CD14-positive monocyte (primary cell): ENCODE measurements at regions not wholly inside any gene's neighbourhood (a gene's known extent, or its start where the extent isn't known, plus 50 kb on each side); places are given as distances from the start of the nearest gene placed in this dataset.

Experiments
- DNase-seq, 3 donors: peaks; one replicate each; pipeline ENCODE4 v3.0.0-alpha.2; 2011 to 2022
- H2AFZ ChIP-seq: 2 replicates; pipeline ENCODE4 v1.6.0; 2012; ENCODE audit warnings: mild to moderate bottlenecking, low read depth, low read length, inconsistent platforms; ENCODE audit not compliant: insufficient read depth, poor library complexity, severe bottlenecking
- H3K27ac ChIP-seq, 2 donors: 1 replicate in 1 of 2; 2 replicates in 1 of 2; pipeline ENCODE4 v1.5.1; 2012 to 2013; ENCODE audit warnings: low read length in 2 of 2, control low read depth in 1 of 2, inconsistent platforms in 1 of 2, low read depth in 1 of 2, mild to moderate bottlenecking in 1 of 2
- H3K27me3 ChIP-seq, 2 donors: one replicate each; pipeline versions ENCODE4 v1.6.0 to v1.6.1; 2011 to 2013; ENCODE audit warnings: low read length in 2 of 2; ENCODE audit not compliant: control insufficient read depth in 2 of 2, insufficient read depth in 2 of 2
- H3K36me3 ChIP-seq, 2 donors: replicated peaks in 1 of 2; 1 replicate in 1 of 2; 2 replicates in 1 of 2; pipeline versions ENCODE4 v1.5.1 to v1.6.1; 2012 to 2013; ENCODE audit warnings: low read length in 2 of 2, control low read depth in 1 of 2, inconsistent platforms in 1 of 2, mild to moderate bottlenecking in 1 of 2; ENCODE audit not compliant: insufficient read depth in 2 of 2, control insufficient read depth in 1 of 2
- H3K4me1 ChIP-seq, 2 donors: 1 replicate in 1 of 2; 2 replicates in 1 of 2; pipeline versions ENCODE4 v1.5.1 to v1.6.1; 2012 to 2013; ENCODE audit warnings: low read length in 2 of 2, control low read depth in 1 of 2, inconsistent platforms in 1 of 2, mild to moderate bottlenecking in 1 of 2, moderate library complexity in 1 of 2; ENCODE audit not compliant: insufficient read depth in 2 of 2, control insufficient read depth in 1 of 2
- H3K4me2 ChIP-seq: replicated peaks from 2 replicates; pipeline ENCODE3; 2012; ENCODE audit warnings: low read length, moderate library complexity, mild to moderate bottlenecking; ENCODE audit not compliant: poor library complexity, severe bottlenecking; ENCODE audit errors: extremely low read depth
- H3K4me3 ChIP-seq, 3 experiments: fragments of 200-600 bp in 1 of 3; sonication (generic) in 1 of 3; replicated peaks in 1 of 3; 1 replicate in 2 of 3; 2 replicates in 1 of 3; pipeline ENCODE4 v1.5.1; 2011 to 2013; ENCODE audit warnings: low read length in 3 of 3, mild to moderate bottlenecking in 3 of 3, control low read depth in 2 of 3, low read depth in 2 of 3, inconsistent platforms in 1 of 3, moderate library complexity in 1 of 3
- H3K79me2 ChIP-seq: 2 replicates; pipeline ENCODE4 v1.6.0; 2012; ENCODE audit warnings: mild to moderate bottlenecking, control low read depth, inconsistent platforms, low read length, moderate library complexity; ENCODE audit not compliant: insufficient read depth
- H3K9ac ChIP-seq: 2 replicates; pipeline ENCODE4 v1.6.0; 2017; ENCODE audit warnings: low read length, mild to moderate bottlenecking; ENCODE audit not compliant: insufficient read depth, poor library complexity, severe bottlenecking
- H3K9me3 ChIP-seq, 2 donors: replicated peaks in 1 of 2; 1 replicate in 1 of 2; 2 replicates in 1 of 2; pipeline versions ENCODE4 v1.5.1 to v1.6.1; 2012 to 2013; ENCODE audit warnings: low read length in 2 of 2, control low read depth in 1 of 2; ENCODE audit not compliant: control insufficient read depth in 1 of 2, insufficient read depth in 1 of 2
- H4K20me1 ChIP-seq: 2 replicates; pipeline ENCODE4 v1.6.0; 2012; ENCODE audit warnings: mild to moderate bottlenecking, low read length, control low read depth, moderate library complexity; ENCODE audit not compliant: insufficient read depth
- H3K27ac Mint-ChIP-seq, 7 donors: one replicate each; pipeline ENCODE4 v1.8.0; 2020; ENCODE audit warnings: mild to moderate bottlenecking in 7 of 7, mixed read lengths in 7 of 7, moderate library complexity in 6 of 7, inconsistent platforms in 2 of 7
- H3K27me3 Mint-ChIP-seq, 3 donors: one replicate each; pipeline ENCODE4 v1.8.0; 2021 to 2022; ENCODE audit warnings: low read depth in 3 of 3, mild to moderate bottlenecking in 3 of 3, mixed read lengths in 3 of 3, moderate library complexity in 3 of 3, inconsistent platforms in 1 of 3
- H3K36me3 Mint-ChIP-seq, 2 donors: one replicate each; pipeline ENCODE4 v1.8.0; 2020; ENCODE audit warnings: mixed read lengths in 2 of 2, inconsistent platforms in 1 of 2, mild to moderate bottlenecking in 1 of 2
- H3K4me1 Mint-ChIP-seq: one replicate; pipeline ENCODE4 v1.8.0; 2020; ENCODE audit warnings: mild to moderate bottlenecking, mixed read lengths
- H3K4me3 Mint-ChIP-seq, 2 donors: one replicate each; pipeline ENCODE4 v1.8.0; 2020; ENCODE audit warnings: mild to moderate bottlenecking in 2 of 2, mixed read lengths in 2 of 2, moderate library complexity in 1 of 2
- H3K9me3 Mint-ChIP-seq, 7 donors: one replicate each; pipeline ENCODE4 v1.8.0; 2020 to 2022; ENCODE audit warnings: mixed read lengths in 7 of 7, mild to moderate bottlenecking in 6 of 7, moderate library complexity in 6 of 7, inconsistent platforms in 2 of 7
- WGBS: methylation state at CpG from one replicate; pipeline ENCODE4 v1.1.5; 2013; ENCODE audit warnings: missing lambda C conversion rate; ENCODE audit not compliant: insufficient coverage; 5-methylcytosine and 5-hydroxymethylcytosine counted together
- intact Hi-C, 2 donors: fragments of 100-400 bp; cut with micrococcal nuclease; formaldehyde crosslinking; loops; one replicate each; pipeline versions ENCODE4 v1.15.0 to v1.15.1; 2023
- TF ChIP-seq, protein P1 (sequence below): fragments of 200-600 bp; IDR thresholded peaks from one replicate; pipeline ENCODE4 v1.8.0; 2022; ENCODE audit warnings: antibody characterized with exemption, mild to moderate bottlenecking

GRCh38 chr5:174843263-174844250 lies 119.2 kb downstream of the MSX2 start:
- Histone ChIP-seq H3K27me3 (no peaks in the 10 kb centered on the region), H3K27ac (no peak overlapping the region), H3K9me3 (no peaks in the 10 kb centered on the region), H3K4me3 (no peak overlapping the region), H2AFZ (no peak overlapping the region), H4K20me1 (no peaks in the 10 kb centered on the region), H3K36me3 (no peaks in the 10 kb centered on the region), H3K4me2 (no peak overlapping the region), H3K79me2 (no peaks in the 10 kb centered on the region), H3K4me1 (no peaks in the 10 kb centered on the region), H3K9ac (no peak overlapping the region)
- Mint-ChIP-seq H3K36me3 (no peaks in the 10 kb centered on the region), H3K4me3 (no peak overlapping the region), H3K27ac (no peak overlapping the region), H3K4me1 (no peaks in the 10 kb centered on the region), H3K9me3 (no peaks in the 10 kb centered on the region), H3K27me3 (peaks cover 3 to 7% (median 5%) of the 10 kb centered on the region in 3 donors)
- TF ChIP-seq, protein P1, sequence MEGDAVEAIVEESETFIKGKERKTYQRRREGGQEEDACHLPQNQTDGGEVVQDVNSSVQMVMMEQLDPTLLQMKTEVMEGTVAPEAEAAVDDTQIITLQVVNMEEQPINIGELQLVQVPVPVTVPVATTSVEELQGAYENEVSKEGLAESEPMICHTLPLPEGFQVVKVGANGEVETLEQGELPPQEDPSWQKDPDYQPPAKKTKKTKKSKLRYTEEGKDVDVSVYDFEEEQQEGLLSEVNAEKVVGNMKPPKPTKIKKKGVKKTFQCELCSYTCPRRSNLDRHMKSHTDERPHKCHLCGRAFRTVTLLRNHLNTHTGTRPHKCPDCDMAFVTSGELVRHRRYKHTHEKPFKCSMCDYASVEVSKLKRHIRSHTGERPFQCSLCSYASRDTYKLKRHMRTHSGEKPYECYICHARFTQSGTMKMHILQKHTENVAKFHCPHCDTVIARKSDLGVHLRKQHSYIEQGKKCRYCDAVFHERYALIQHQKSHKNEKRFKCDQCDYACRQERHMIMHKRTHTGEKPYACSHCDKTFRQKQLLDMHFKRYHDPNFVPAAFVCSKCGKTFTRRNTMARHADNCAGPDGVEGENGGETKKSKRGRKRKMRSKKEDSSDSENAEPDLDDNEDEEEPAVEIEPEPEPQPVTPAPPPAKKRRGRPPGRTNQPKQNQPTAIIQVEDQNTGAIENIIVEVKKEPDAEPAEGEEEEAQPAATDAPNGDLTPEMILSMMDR, result no peak
- intact Hi-C loops, result no loop called here
- DNase-seq, result no peak
- WGBS, result 100% methylated on average over 1 of the region's 9 CpGs

DNA sequence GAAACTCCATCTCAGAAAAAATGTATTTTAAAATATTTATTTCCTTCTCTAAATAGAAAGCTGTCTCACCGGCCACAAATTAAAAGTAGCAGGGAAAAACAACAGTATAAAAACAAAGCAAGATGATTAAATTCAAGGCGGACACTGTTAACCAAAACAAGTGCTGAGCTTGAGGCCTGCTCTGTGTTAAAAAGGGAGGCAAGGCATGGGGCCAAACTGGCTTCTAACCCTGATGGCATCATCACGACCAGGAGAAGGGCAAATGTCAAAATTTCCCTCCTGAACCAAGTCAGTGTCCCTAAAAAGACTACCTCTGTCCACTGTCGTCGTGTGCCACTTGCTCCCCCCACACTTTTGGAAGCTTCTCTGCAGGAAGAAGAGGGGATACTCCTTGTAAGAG lies 116.1 kb downstream of the MSX2 start:
- intact Hi-C loops, result no loop called here
- Mint-ChIP-seq H3K9me3 (peaks cover 0 to 3% (median 0%) of the 10 kb centered on the region in 7 donors), H3K27me3 (peaks cover 5 to 10% (median 6%) of the 10 kb centered on the region in 3 donors), H3K36me3 (no peaks in the 10 kb centered on the region), H3K4me3 (no peak overlapping the region), H3K27ac (no peak overlapping the region), H3K4me1 (no peaks in the 10 kb centered on the region)
- Histone ChIP-seq H3K36me3 (no peaks in the 10 kb centered on the region), H3K27me3 (peaks cover 0 to 4% of the 10 kb centered on the region in 2 donors), H2AFZ (no peak overlapping the region), H3K9me3 (no peaks in the 10 kb centered on the region), H3K27ac (no peak overlapping the region), H4K20me1 (no peaks in the 10 kb centered on the region), H3K4me1 (no peaks in the 10 kb centered on the region), H3K9ac (no peak overlapping the region), H3K79me2 (no peaks in the 10 kb centered on the region), H3K4me2 (no peak overlapping the region), H3K4me3 (no peak overlapping the region)
- WGBS, result 90% methylated on average over 2 of the region's 5 CpGs
- DNase-seq, result no peak
- TF ChIP-seq, protein P1, result no peak
